ENCODE measurements at regions not wholly inside any gene's neighbourhood (a gene's known extent, or its start where the extent isn't known, plus 50 kb on each side); places are given as distances from the start of the nearest gene placed in this dataset.

DNA sequence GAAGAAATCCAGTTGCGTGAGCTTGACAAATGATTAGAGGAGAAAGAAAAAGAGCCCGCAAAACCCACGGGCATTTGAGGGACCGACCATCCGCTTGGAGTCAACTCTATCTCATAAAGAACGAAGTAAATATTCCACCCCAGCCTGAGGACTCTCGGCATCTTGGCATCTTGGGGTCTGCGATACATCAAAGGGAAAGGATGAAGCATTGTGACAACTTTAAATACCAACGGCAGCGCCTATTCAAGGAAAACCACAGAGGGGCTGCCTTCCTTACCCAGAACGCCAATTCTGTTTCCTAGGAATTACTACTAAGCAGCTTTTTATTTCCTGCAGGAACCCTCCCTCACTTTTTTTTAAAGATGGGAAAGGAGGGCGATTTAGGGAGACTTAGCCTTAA is 152.2 kb downstream of the FOXL1 start:
- no peak for DNase-seq
- no peak overlapping the region for H3K4me3 ChIP-seq
- no peak overlapping the region for H3K27ac ChIP-seq
- intact Hi-C loops (cut with DNase I; ENCODE audit: low total_unique reads) = no loop called here
- no peaks in the 10 kb centered on the region for H3K4me1 ChIP-seq
- no peaks in the 10 kb centered on the region for H3K27me3 ChIP-seq
- H3K9me3 ChIP-seq = no peaks in the 10 kb centered on the region
- H3K36me3 ChIP-seq (ENCODE audit: low read depth, missing control alignments) = no peaks in the 10 kb centered on the region
- 72 to 86% methylated on average over 12 of the region's 12 CpGs for WGBS, 2 donors
- TF ChIP-seq POLR2A (IDR thresholded peaks at IDR 0.05) = no peak
- TF ChIP-seq, protein P1, sequence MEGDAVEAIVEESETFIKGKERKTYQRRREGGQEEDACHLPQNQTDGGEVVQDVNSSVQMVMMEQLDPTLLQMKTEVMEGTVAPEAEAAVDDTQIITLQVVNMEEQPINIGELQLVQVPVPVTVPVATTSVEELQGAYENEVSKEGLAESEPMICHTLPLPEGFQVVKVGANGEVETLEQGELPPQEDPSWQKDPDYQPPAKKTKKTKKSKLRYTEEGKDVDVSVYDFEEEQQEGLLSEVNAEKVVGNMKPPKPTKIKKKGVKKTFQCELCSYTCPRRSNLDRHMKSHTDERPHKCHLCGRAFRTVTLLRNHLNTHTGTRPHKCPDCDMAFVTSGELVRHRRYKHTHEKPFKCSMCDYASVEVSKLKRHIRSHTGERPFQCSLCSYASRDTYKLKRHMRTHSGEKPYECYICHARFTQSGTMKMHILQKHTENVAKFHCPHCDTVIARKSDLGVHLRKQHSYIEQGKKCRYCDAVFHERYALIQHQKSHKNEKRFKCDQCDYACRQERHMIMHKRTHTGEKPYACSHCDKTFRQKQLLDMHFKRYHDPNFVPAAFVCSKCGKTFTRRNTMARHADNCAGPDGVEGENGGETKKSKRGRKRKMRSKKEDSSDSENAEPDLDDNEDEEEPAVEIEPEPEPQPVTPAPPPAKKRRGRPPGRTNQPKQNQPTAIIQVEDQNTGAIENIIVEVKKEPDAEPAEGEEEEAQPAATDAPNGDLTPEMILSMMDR (IDR thresholded peaks at IDR 0.05) = no peak

GRCh38 chr16:86732621-86733295 is 154.4 kb downstream of the FOXL1 start:
- H3K36me3 ChIP-seq (ENCODE audit: low read depth, missing control alignments) = no peaks in the 10 kb centered on the region
- intact Hi-C loops (cut with DNase I; ENCODE audit: low total_unique reads) = no loop called here
- H3K9me3 ChIP-seq = no peaks in the 10 kb centered on the region
- 20 to 28% methylated on average over 26 to 28 of the region's 28 CpGs for WGBS, 2 donors
- TF ChIP-seq, protein P1 (IDR thresholded peaks at IDR 0.05) = no peak
- TF ChIP-seq POLR2A (IDR thresholded peaks at IDR 0.05) = no peak
- no peaks in the 10 kb centered on the region for H3K27me3 ChIP-seq
- H3K27ac ChIP-seq = no peak overlapping the region
- no peaks in the 10 kb centered on the region for H3K4me1 ChIP-seq
- H3K4me3 ChIP-seq = no peak overlapping the region
- DNase-seq = no peak

GRCh38 chr16:86733546-86734254 is 155.4 kb downstream of the FOXL1 start:
- TF ChIP-seq, protein P1 (IDR thresholded peaks at IDR 0.05) = no peak
- no peak for TF ChIP-seq POLR2A (IDR thresholded peaks at IDR 0.05)
- WGBS, 2 donors = 39 to 55% methylated on average over 26 to 27 of the region's 27 CpGs
- no peaks in the 10 kb centered on the region for H3K27me3 ChIP-seq

GRCh38 chr16:86734543-86735460 is 156.5 kb downstream of the FOXL1 start:
- 47 to 50% methylated on average over 22 to 24 of the region's 24 CpGs for WGBS, 2 donors
- no peak overlapping the region for H3K4me3 ChIP-seq
- H3K27ac ChIP-seq = no peak overlapping the region
- H3K4me1 ChIP-seq = no peaks in the 10 kb centered on the region
- no peaks in the 10 kb centered on the region for H3K27me3 ChIP-seq
- no peak for TF ChIP-seq POLR2A (IDR thresholded peaks at IDR 0.05)
- TF ChIP-seq, protein P1 (IDR thresholded peaks at IDR 0.05) = no peak
- intact Hi-C loops (cut with DNase I; ENCODE audit: low total_unique reads) = no loop called here
- no peaks in the 10 kb centered on the region for H3K36me3 ChIP-seq (ENCODE audit: low read depth, missing control alignments)
- no peak for DNase-seq
- H3K9me3 ChIP-seq = no peaks in the 10 kb centered on the region

More at GRCh38 chr16:86733546-86734254, 155.4 kb downstream of the FOXL1 start:
- intact Hi-C loops (cut with DNase I; ENCODE audit: low total_unique reads) = no loop called here
- no peaks in the 10 kb centered on the region for H3K36me3 ChIP-seq (ENCODE audit: low read depth, missing control alignments)
- no peaks in the 10 kb centered on the region for H3K9me3 ChIP-seq
- H3K27ac ChIP-seq = no peak overlapping the region
- H3K4me3 ChIP-seq = no peak overlapping the region
- H3K4me1 ChIP-seq = no peaks in the 10 kb centered on the region
- no peak for DNase-seq
